HG03575 (cell line): ENCODE measurements at regions not wholly inside any gene's neighbourhood (a gene's known extent, or its start where the extent isn't known, plus 50 kb on each side); places are given as distances from the start of the nearest gene placed in this dataset.
"Not testable (repeated sequence)": the region's sequence is repeated elsewhere in the genome, so short reads cannot be mapped to it uniquely, and the experiment has no call there.

Experiments
- ATAC-seq: cut with Tn5 transposase; IDR thresholded peaks from one replicate; pipeline ENCODE4 v1.9.1; 2021; ENCODE audit not compliant: unreplicated experiment, insufficient number of reproducible peaks, low FRiP score; ENCODE audit errors: extremely low read depth

GRCh38 chr10:47711428-47711827, 52.0 kb downstream of the SYT15B start:
- not testable (repeated sequence) for ATAC-seq

- not testable (repeated sequence) for ATAC-seq
These were observed 52.9 kb downstream of the SYT15B start for GRCh38 chr10:47710443-47710842.

GRCh38 chr10:47705698-47706414, 57.5 kb downstream of the SYT15B start:
- not testable (repeated sequence) for ATAC-seq

- not testable (repeated sequence) for ATAC-seq
These were observed 62.1 kb downstream of the SYT15B start for GRCh38 chr10:47701285-47701684.

GRCh38 chr10:47699854-47700253, 63.5 kb downstream of the SYT15B start:
- ATAC-seq = not testable (repeated sequence)

GRCh38 chr10:47696170-47696569, 67.2 kb downstream of the SYT15B start:
- not testable (repeated sequence) for ATAC-seq

- not testable (repeated sequence) for ATAC-seq
These were observed 68.2 kb downstream of the SYT15B start for GRCh38 chr10:47695149-47695548.

GRCh38 chr10:47690304-47690703, 73.1 kb downstream of the SYT15B start:
- ATAC-seq = not testable (repeated sequence)

GRCh38 chr10:47683826-47684475, 79.4 kb downstream of the SYT15B start:
- ATAC-seq = not testable (repeated sequence)

- ATAC-seq = not testable (repeated sequence)
These were observed 81.8 kb downstream of the SYT15B start for GRCh38 chr10:47681638-47681990.

- not testable (repeated sequence) for ATAC-seq
These were observed 82.3 kb downstream of the SYT15B start for GRCh38 chr10:47680848-47681637.

GRCh38 chr10:47676102-47676501, 87.3 kb downstream of the SYT15B start:
- not testable (repeated sequence) for ATAC-seq

GRCh38 chr10:47675577-47675976, 87.8 kb downstream of the SYT15B start:
- not testable (repeated sequence) for ATAC-seq

- not testable (repeated sequence) for ATAC-seq
These were observed 90.3 kb downstream of the SYT15B start for GRCh38 chr10:47673128-47673527.

GRCh38 chr10:47670857-47671256, 92.5 kb downstream of the SYT15B start:
- not testable (repeated sequence) for ATAC-seq

GRCh38 chr10:47661955-47662577, 101.3 kb downstream of the SYT15B start:
- ATAC-seq = not testable (repeated sequence)

- not testable (repeated sequence) for ATAC-seq
These were observed 106.7 kb downstream of the SYT15B start for GRCh38 chr10:47656732-47657131.

- not testable (repeated sequence) for ATAC-seq
These were observed 109.2 kb downstream of the SYT15B start for GRCh38 chr10:47654161-47654560.

- ATAC-seq = not testable (repeated sequence)
These were observed 114.8 kb downstream of the SYT15B start for GRCh38 chr10:47648594-47648993.
